ENCODE measurements at regions not wholly inside any gene's neighbourhood (a gene's known extent, or its start where the extent isn't known, plus 50 kb on each side); places are given as distances from the start of the nearest gene placed in this dataset.

GRCh38 chr5:164481270-164481669, 975.9 kb downstream of the MAT2B start:
- no peaks in the 10 kb centered on the region for H3K36me3 ChIP-seq (ENCODE audit: low read depth)
- no peak for DNase-seq
- no peak overlapping the region for H2AFZ ChIP-seq
- H3K4me3 ChIP-seq = no peak overlapping the region
- H3K27me3 ChIP-seq (replicated peaks; ENCODE audit: insufficient read depth) = no peaks in the 10 kb centered on the region
- H4K20me1 ChIP-seq (ENCODE audit: insufficient read depth) = no peaks in the 10 kb centered on the region
- WGBS, 2 experiments (ENCODE audit: low coverage in 1 of 2, low lambda C conversion rate in 2 of 2, missing lambda C conversion rate in 2 of 2) = 19 to 36% methylated on average over 3 of the region's 3 CpGs
- H3F3A ChIP-seq (ENCODE audit: insufficient read depth) = no peaks in the 10 kb centered on the region
- H3K79me2 ChIP-seq (ENCODE audit: insufficient read depth) = no peaks in the 10 kb centered on the region
- TF ChIP-seq EZH2 (IDR thresholded peaks at IDR 0.05; ENCODE audit: insufficient read depth, poor library complexity, severe bottlenecking) (no peak), EZH2phosphoT487 (IDR thresholded peaks at IDR 0.05; ENCODE audit: insufficient read depth, low read depth) (no peak)
- H3K9ac ChIP-seq = no peak overlapping the region
- H3K9me2 ChIP-seq (ENCODE audit: insufficient read depth) = no peaks in the 10 kb centered on the region
- H3K4me2 ChIP-seq (ENCODE audit: unreplicated experiment) = no peak overlapping the region
- no peak overlapping the region for H3K27ac ChIP-seq
- in situ Hi-C loops (cut with MboI) = no loop called here
- no peaks in the 10 kb centered on the region for H3K4me1 ChIP-seq (ENCODE audit: insufficient read depth)
- no peaks in the 10 kb centered on the region for H3K9me3 ChIP-seq (ENCODE audit: low read depth)

GRCh38 chr5:164482351-164482750, 976.9 kb downstream of the MAT2B start:
- no peaks in the 10 kb centered on the region for H3K79me2 ChIP-seq (ENCODE audit: insufficient read depth)
- DNase-seq = no peak
- TF ChIP-seq EZH2phosphoT487 (IDR thresholded peaks at IDR 0.05; ENCODE audit: insufficient read depth, low read depth) (no peak), EZH2 (IDR thresholded peaks at IDR 0.05; ENCODE audit: insufficient read depth, poor library complexity, severe bottlenecking) (no peak)
- H3K9me2 ChIP-seq (ENCODE audit: insufficient read depth) = no peaks in the 10 kb centered on the region
- no peak overlapping the region for H3K4me3 ChIP-seq
- no peak overlapping the region for H3K4me2 ChIP-seq (ENCODE audit: unreplicated experiment)
- WGBS, 2 experiments (ENCODE audit: low coverage in 1 of 2, low lambda C conversion rate in 2 of 2, missing lambda C conversion rate in 2 of 2) = 2 to 4% methylated on average over 2 of the region's 2 CpGs
- no peaks in the 10 kb centered on the region for H3K27me3 ChIP-seq (replicated peaks; ENCODE audit: insufficient read depth)
- no peaks in the 10 kb centered on the region for H3K9me3 ChIP-seq (ENCODE audit: low read depth)
- H3K9ac ChIP-seq = no peak overlapping the region
- no peak overlapping the region for H3K27ac ChIP-seq
- in situ Hi-C loops (cut with MboI) = no loop called here
- H3F3A ChIP-seq (ENCODE audit: insufficient read depth) = no peaks in the 10 kb centered on the region
- no peak overlapping the region for H2AFZ ChIP-seq
- H3K36me3 ChIP-seq (ENCODE audit: low read depth) = no peaks in the 10 kb centered on the region
- H3K4me1 ChIP-seq (ENCODE audit: insufficient read depth) = no peaks in the 10 kb centered on the region
- no peaks in the 10 kb centered on the region for H4K20me1 ChIP-seq (ENCODE audit: insufficient read depth)

GRCh38 chr5:164484948-164485347, 979.5 kb downstream of the MAT2B start:
- Histone ChIP-seq H3K27me3 (replicated peaks; ENCODE audit: insufficient read depth) (no peaks in the 10 kb centered on the region), H3K79me2 (ENCODE audit: insufficient read depth) (no peaks in the 10 kb centered on the region), H4K20me1 (ENCODE audit: insufficient read depth) (no peaks in the 10 kb centered on the region), H3K27ac (no peak overlapping the region), H3K36me3 (ENCODE audit: low read depth) (no peaks in the 10 kb centered on the region), H3K9me2 (ENCODE audit: insufficient read depth) (no peaks in the 10 kb centered on the region), H3K9me3 (ENCODE audit: low read depth) (no peaks in the 10 kb centered on the region), H3K9ac (no peak overlapping the region), H3K4me3 (no peak overlapping the region), H2AFZ (no peak overlapping the region), H3K4me2 (ENCODE audit: unreplicated experiment) (no peak overlapping the region), H3F3A (ENCODE audit: insufficient read depth) (no peaks in the 10 kb centered on the region), H3K4me1 (ENCODE audit: insufficient read depth) (no peaks in the 10 kb centered on the region)
- in situ Hi-C loops (cut with MboI) = no loop called here
- WGBS, 2 experiments (ENCODE audit: low coverage in 1 of 2, low lambda C conversion rate in 2 of 2, missing lambda C conversion rate in 2 of 2) = 32 to 48% methylated on average over 1 of the region's 1 CpG
- TF ChIP-seq EZH2phosphoT487 (IDR thresholded peaks at IDR 0.05; ENCODE audit: insufficient read depth, low read depth) (no peak), EZH2 (IDR thresholded peaks at IDR 0.05; ENCODE audit: insufficient read depth, poor library complexity, severe bottlenecking) (no peak)
- no peak for DNase-seq

- H3K4me3 ChIP-seq = no peak overlapping the region
- no peaks in the 10 kb centered on the region for H3K79me2 ChIP-seq (ENCODE audit: insufficient read depth)
- H3K4me1 ChIP-seq (ENCODE audit: insufficient read depth) = no peaks in the 10 kb centered on the region
- no peaks in the 10 kb centered on the region for H3K27me3 ChIP-seq (replicated peaks; ENCODE audit: insufficient read depth)
- DNase-seq = no peak
- no peak for TF ChIP-seq EZH2phosphoT487 (IDR thresholded peaks at IDR 0.05; ENCODE audit: insufficient read depth, low read depth)
- H3K9ac ChIP-seq = no peak overlapping the region
- H3K4me2 ChIP-seq (ENCODE audit: unreplicated experiment) = no peak overlapping the region
- 23 to 50% methylated on average over 2 of the region's 2 CpGs for WGBS, 2 experiments (ENCODE audit: low coverage in 1 of 2, low lambda C conversion rate in 2 of 2, missing lambda C conversion rate in 2 of 2)
- in situ Hi-C loops (cut with MboI) = no loop called here
- H2AFZ ChIP-seq = no peak overlapping the region
- H4K20me1 ChIP-seq (ENCODE audit: insufficient read depth) = no peaks in the 10 kb centered on the region
- no peaks in the 10 kb centered on the region for H3K36me3 ChIP-seq (ENCODE audit: low read depth)
- H3K27ac ChIP-seq = no peak overlapping the region
- no peaks in the 10 kb centered on the region for H3F3A ChIP-seq (ENCODE audit: insufficient read depth)
- no peaks in the 10 kb centered on the region for H3K9me2 ChIP-seq (ENCODE audit: insufficient read depth)
- H3K9me3 ChIP-seq (ENCODE audit: low read depth) = no peaks in the 10 kb centered on the region
These were observed 982.5 kb downstream of the MAT2B start for GRCh38 chr5:164487939-164488338.
